Glutamatergic neuron (in vitro differentiated cells): ENCODE measurements at regions not wholly inside any gene's neighbourhood (a gene's known extent, or its start where the extent isn't known, plus 50 kb on each side); places are given as distances from the start of the nearest gene placed in this dataset.
"Not testable (repeated sequence)": the region's sequence is repeated elsewhere in the genome, so short reads cannot be mapped to it uniquely, and the experiment has no call there.

Experiments
- DNase-seq: peaks from one replicate; pipeline ENCODE4 v3.0.0; 2022
- H3K27ac Mint-ChIP-seq: one replicate; pipeline ENCODE4 v1.8.0; 2020; ENCODE audit warnings: mild to moderate bottlenecking, mixed read lengths, inconsistent platforms; ENCODE audit not compliant: unreplicated experiment
- H3K27me3 Mint-ChIP-seq: one replicate; pipeline ENCODE4 v1.8.0; 2020; ENCODE audit warnings: mild to moderate bottlenecking, moderate library complexity, mixed read lengths, inconsistent platforms; ENCODE audit not compliant: unreplicated experiment
- H3K36me3 Mint-ChIP-seq: one replicate; pipeline ENCODE4 v1.8.0; 2020; ENCODE audit warnings: mild to moderate bottlenecking, mixed read lengths, inconsistent platforms; ENCODE audit not compliant: unreplicated experiment
- H3K4me1 Mint-ChIP-seq: one replicate; pipeline ENCODE4 v1.8.0; 2020; ENCODE audit warnings: mild to moderate bottlenecking, low read depth, mixed read lengths, inconsistent platforms; ENCODE audit not compliant: unreplicated experiment
- H3K4me3 Mint-ChIP-seq: one replicate; pipeline ENCODE4 v1.8.0; 2020; ENCODE audit warnings: mild to moderate bottlenecking, mixed read lengths, inconsistent platforms; ENCODE audit not compliant: unreplicated experiment
- H3K9me3 Mint-ChIP-seq: one replicate; pipeline ENCODE4 v1.8.0; 2020; ENCODE audit warnings: mild to moderate bottlenecking, moderate library complexity, mixed read lengths, inconsistent platforms; ENCODE audit not compliant: unreplicated experiment
- TF ChIP-seq, protein P1 (sequence below): fragments of 200-600 bp; sonication (generic); IDR thresholded peaks from one replicate; pipeline ENCODE4 v1.5.0; 2021; ENCODE audit not compliant: partially characterized antibody, unreplicated experiment

DNA sequence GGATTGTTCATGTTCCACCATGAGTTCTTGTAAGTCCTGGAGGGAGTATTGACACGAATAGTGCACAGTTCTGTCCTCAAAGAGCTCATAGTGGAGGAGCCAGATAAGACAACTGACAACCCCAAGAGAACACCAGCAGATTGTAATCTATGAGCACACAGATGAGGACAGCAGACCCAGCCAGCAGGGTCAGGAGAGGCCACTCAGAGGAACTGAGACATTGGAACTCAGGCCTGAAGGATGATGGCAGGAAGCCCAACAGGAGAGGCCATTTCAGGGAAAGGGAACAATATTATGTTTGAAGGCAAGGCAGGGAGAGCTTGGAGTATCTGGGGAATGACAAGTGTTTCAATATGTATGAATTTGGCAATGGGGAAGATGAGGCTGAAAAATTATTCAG, 63.7 kb upstream of the IPO5 start:
- H3K4me3 Mint-ChIP-seq, result no peak overlapping the region
- H3K4me1 Mint-ChIP-seq, result no peaks in the 10 kb centered on the region
- peaks cover 4% of the 10 kb centered on the region for H3K9me3 Mint-ChIP-seq
- H3K36me3 Mint-ChIP-seq, result peaks cover 7% of the 10 kb centered on the region
- no peak overlapping the region for H3K27ac Mint-ChIP-seq
- DNase-seq, result no peak
- peaks cover 3% of the 10 kb centered on the region for H3K27me3 Mint-ChIP-seq
- TF ChIP-seq, protein P1, sequence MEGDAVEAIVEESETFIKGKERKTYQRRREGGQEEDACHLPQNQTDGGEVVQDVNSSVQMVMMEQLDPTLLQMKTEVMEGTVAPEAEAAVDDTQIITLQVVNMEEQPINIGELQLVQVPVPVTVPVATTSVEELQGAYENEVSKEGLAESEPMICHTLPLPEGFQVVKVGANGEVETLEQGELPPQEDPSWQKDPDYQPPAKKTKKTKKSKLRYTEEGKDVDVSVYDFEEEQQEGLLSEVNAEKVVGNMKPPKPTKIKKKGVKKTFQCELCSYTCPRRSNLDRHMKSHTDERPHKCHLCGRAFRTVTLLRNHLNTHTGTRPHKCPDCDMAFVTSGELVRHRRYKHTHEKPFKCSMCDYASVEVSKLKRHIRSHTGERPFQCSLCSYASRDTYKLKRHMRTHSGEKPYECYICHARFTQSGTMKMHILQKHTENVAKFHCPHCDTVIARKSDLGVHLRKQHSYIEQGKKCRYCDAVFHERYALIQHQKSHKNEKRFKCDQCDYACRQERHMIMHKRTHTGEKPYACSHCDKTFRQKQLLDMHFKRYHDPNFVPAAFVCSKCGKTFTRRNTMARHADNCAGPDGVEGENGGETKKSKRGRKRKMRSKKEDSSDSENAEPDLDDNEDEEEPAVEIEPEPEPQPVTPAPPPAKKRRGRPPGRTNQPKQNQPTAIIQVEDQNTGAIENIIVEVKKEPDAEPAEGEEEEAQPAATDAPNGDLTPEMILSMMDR, result no peak

DNA sequence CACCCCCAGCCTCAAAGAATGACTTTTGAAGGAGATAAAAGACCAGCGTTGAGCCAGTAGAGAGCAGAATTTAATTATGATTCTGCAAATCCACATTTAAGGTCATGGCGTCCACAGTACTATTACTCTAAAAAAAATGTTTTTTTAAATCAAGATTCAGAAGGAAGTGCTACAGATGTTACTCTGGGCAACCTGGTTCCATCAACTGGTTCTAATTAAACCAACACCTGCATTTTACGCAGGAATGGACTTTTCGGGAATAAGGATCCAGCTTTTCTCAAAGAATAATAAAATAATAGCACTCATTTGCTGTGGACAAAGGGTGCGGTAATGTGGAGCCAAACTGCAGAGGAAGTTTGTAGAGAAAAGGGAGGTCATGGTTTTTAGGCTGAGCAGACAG, 62.9 kb upstream of the IPO5 start:
- H3K4me3 Mint-ChIP-seq, result no peak overlapping the region
- no peak for DNase-seq
- peaks cover 7% of the 10 kb centered on the region for H3K36me3 Mint-ChIP-seq
- no peaks in the 10 kb centered on the region for H3K4me1 Mint-ChIP-seq
- peaks cover 2% of the 10 kb centered on the region for H3K27me3 Mint-ChIP-seq
- TF ChIP-seq, protein P1, result no peak
- H3K27ac Mint-ChIP-seq, result no peak overlapping the region
- H3K9me3 Mint-ChIP-seq, result peaks cover 2% of the 10 kb centered on the region

DNA sequence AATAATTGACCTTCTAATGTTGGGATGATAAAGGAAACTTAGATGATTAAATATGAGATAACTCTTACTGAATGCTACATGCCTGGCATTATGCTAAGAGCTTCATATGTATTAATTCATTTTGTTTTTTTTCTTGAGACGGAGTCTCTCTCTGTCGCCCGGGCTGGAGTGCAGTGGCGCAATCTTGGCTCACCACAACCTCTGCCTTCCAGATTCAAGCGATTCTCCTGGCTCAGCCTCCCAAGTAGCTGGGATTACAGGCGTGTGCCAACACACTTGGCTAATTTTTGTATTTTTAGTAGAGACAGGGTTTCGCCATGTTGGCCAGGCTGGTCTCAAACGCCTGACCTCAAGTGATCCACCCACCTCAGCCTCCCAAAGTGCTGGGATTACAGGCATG, 61.5 kb upstream of the IPO5 start:
- DNase-seq, H3K4me1 Mint-ChIP-seq, H3K27ac Mint-ChIP-seq, H3K36me3 Mint-ChIP-seq, H3K4me3 Mint-ChIP-seq, H3K9me3 Mint-ChIP-seq, H3K27me3 Mint-ChIP-seq: not testable (repeated sequence)

DNA sequence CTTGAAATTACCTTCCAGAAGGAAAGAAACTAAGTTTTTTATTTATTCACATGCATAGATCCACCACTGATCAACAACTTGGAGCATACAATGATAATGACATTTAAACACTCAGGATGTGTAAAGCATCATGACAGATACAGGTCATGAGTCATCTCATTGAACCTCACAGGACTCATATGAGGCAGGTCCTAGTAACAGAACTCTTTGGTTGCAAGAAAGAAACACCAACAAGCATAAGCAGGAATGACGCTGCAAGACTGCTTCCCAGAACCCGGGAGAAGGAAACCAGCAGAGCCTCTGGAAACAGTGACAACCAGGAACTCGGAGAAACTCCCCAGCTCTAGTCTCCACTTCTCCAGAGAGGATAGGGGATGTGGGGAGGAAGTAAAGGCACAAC, 60.8 kb upstream of the IPO5 start:
- TF ChIP-seq, protein P1, result no peak
- Mint-ChIP-seq H3K27ac (no peak overlapping the region), H3K27me3 (no peaks in the 10 kb centered on the region), H3K36me3 (peaks cover 7% of the 10 kb centered on the region), H3K9me3 (peaks cover 2% of the 10 kb centered on the region), H3K4me3 (no peak overlapping the region), H3K4me1 (no peaks in the 10 kb centered on the region)
- DNase-seq, result no peak

DNA sequence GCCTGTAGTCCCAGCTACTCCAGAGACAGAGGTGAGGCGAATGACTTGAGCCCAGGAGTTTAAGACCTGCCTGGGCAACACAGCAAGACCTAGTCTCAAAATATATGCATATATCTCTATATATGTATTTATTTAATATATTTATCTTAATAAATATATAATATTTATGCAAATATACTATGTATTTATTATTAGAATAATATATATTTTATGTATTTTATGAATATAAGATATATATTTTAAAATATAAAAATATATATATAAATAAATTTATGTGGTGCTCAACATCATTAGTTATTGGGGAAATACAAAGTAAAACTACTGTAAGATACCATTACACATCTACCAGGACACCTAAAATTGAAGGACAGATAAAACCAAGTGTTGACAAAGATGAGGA, 58.1 kb upstream of the IPO5 start:
- Mint-ChIP-seq H3K36me3 (peaks cover 7% of the 10 kb centered on the region), H3K27ac (no peak overlapping the region), H3K4me3 (no peak overlapping the region), H3K27me3 (no peaks in the 10 kb centered on the region), H3K4me1 (no peaks in the 10 kb centered on the region), H3K9me3 (no peaks in the 10 kb centered on the region)
- no peak for DNase-seq
- TF ChIP-seq, protein P1, result no peak

DNA sequence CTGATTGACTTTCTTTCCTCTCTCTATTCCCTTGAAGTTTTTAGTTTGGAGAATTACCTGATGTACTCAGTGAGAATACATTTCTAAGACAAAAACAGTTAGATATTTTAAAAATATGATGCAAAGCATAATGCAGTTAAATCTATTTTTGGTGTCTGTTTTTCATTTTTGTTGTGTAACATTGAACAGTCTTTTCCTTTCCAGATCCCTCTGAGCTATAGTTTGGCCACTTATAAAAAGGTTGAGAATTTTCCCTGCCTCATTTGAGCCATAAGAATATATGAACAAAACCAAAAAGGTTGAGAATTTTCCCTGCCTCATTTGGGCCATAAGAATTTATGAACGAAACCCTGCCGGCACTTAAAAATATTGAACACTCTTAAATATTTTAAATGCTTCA, 57.0 kb upstream of the IPO5 start:
- H3K4me1 Mint-ChIP-seq, result no peaks in the 10 kb centered on the region
- peaks cover 7% of the 10 kb centered on the region for H3K36me3 Mint-ChIP-seq
- no peak for DNase-seq
- H3K9me3 Mint-ChIP-seq, result no peaks in the 10 kb centered on the region
- TF ChIP-seq, protein P1, result no peak
- H3K4me3 Mint-ChIP-seq, result no peak overlapping the region
- no peak overlapping the region for H3K27ac Mint-ChIP-seq
- H3K27me3 Mint-ChIP-seq, result no peaks in the 10 kb centered on the region
